Mesendoderm (in vitro differentiated cells): ENCODE measurements at regions not wholly inside any gene's neighbourhood (a gene's known extent, or its start where the extent isn't known, plus 50 kb on each side); places are given as distances from the start of the nearest gene placed in this dataset.

Experiments used
- DNase-seq: peaks from one replicate; pipeline ENCODE4 v3.0.0; 2013
- H2AK5ac ChIP-seq: 2 replicates; pipeline ENCODE4 v1.6.1; 2013; ENCODE audit warnings: low read length, inconsistent platforms
- H2BK120ac ChIP-seq: 2 replicates; pipeline ENCODE4 v1.6.1; 2013; ENCODE audit warnings: low read depth, mild to moderate bottlenecking, low read length, moderate library complexity, mixed read lengths
- H2BK15ac ChIP-seq: replicated peaks from 2 replicates; pipeline ENCODE4 v1.6.1; 2013; ENCODE audit warnings: low read depth, mild to moderate bottlenecking, moderate library complexity
- H2BK5ac ChIP-seq: 2 replicates; pipeline ENCODE4 v1.6.1; 2013; ENCODE audit warnings: low read length, inconsistent platforms
- H3K18ac ChIP-seq: 2 replicates; pipeline ENCODE4 v1.6.1; 2013; ENCODE audit warnings: mild to moderate bottlenecking, low read length, mixed read lengths
- H3K23ac ChIP-seq: one replicate; pipeline ENCODE4 v1.6.1; 2013; ENCODE audit warnings: low read length
- H3K27ac ChIP-seq: 2 replicates; pipeline ENCODE4 v1.5.1; 2013; ENCODE audit warnings: low read depth, mild to moderate bottlenecking, inconsistent platforms, low read length, moderate library complexity
- H3K27me3 ChIP-seq: 2 replicates; pipeline ENCODE4 v1.6.1; 2013; ENCODE audit warnings: low read length, control low read depth, mild to moderate bottlenecking, inconsistent platforms; ENCODE audit not compliant: insufficient read depth, poor library complexity
- H3K36me3 ChIP-seq: 2 replicates; pipeline ENCODE4 v1.6.1; 2013; ENCODE audit warnings: low read length, inconsistent platforms; ENCODE audit not compliant: control insufficient read depth, insufficient read depth
- H3K4ac ChIP-seq: one replicate; pipeline ENCODE4 v1.6.1; 2013; ENCODE audit warnings: low read depth, mild to moderate bottlenecking, low read length, moderate library complexity
- H3K4me1 ChIP-seq: 2 replicates; pipeline ENCODE4 v1.6.1; 2013; ENCODE audit warnings: low read depth, low read length, inconsistent platforms; ENCODE audit not compliant: control insufficient read depth
- H3K4me2 ChIP-seq: 2 replicates; pipeline ENCODE4 v1.6.1; 2013; ENCODE audit warnings: low read length
- H3K4me3 ChIP-seq: 2 replicates; pipeline ENCODE4 v1.5.1; 2013; ENCODE audit warnings: mild to moderate bottlenecking, low read length
- H3K56ac ChIP-seq: one replicate; pipeline ENCODE4 v1.6.1; 2013; ENCODE audit warnings: low read length
- H3K79me1 ChIP-seq: 2 replicates; pipeline ENCODE4 v1.6.1; 2013; ENCODE audit warnings: low read length, inconsistent platforms
- H3K79me2 ChIP-seq: 2 replicates; pipeline ENCODE4 v1.6.1; 2013; ENCODE audit warnings: mild to moderate bottlenecking, low read length; ENCODE audit not compliant: control insufficient read depth, insufficient read depth
- H3K9ac ChIP-seq: 2 replicates; pipeline ENCODE4 v1.6.1; 2013; ENCODE audit warnings: low read length, inconsistent platforms
- H4K5ac ChIP-seq: one replicate; pipeline ENCODE4 v1.6.1; 2013; ENCODE audit warnings: low read length
- H4K8ac ChIP-seq: one replicate; pipeline ENCODE4 v1.6.1; 2013; ENCODE audit warnings: low read depth, mild to moderate bottlenecking, control low read depth, low read length, moderate library complexity
- WGBS: extraction: QIAGEN DNeasy Blood & Tissue Kit; methylation state at CpG from one replicate; pipeline ENCODE4 v1.1.7; 2013; ENCODE audit warnings: low lambda C conversion rate, missing lambda C conversion rate; ENCODE audit not compliant: insufficient coverage; ENCODE audit errors: extremely low coverage; 5-methylcytosine and 5-hydroxymethylcytosine counted together

GRCh38 chr21:35325953-35326352, 276.9 kb upstream of the RUNX1 start:
- WGBS, result no CpG with 5 or more reads among the region's 2 CpGs
- Histone ChIP-seq H3K18ac (no peak overlapping the region), H2BK15ac (no peak overlapping the region), H3K23ac (no peak overlapping the region), H3K27ac (no peak overlapping the region), H3K4me2 (no peak overlapping the region), H3K56ac (no peak overlapping the region), H3K4me1 (no peaks in the 10 kb centered on the region), H3K27me3 (no peaks in the 10 kb centered on the region), H2BK120ac (no peak overlapping the region), H3K36me3 (no peaks in the 10 kb centered on the region), H4K8ac (no peak overlapping the region), H4K5ac (no peak overlapping the region), H2BK5ac (no peak overlapping the region), H3K4ac (no peak overlapping the region), H3K79me1 (no peaks in the 10 kb centered on the region), H3K4me3 (no peak overlapping the region), H3K9ac (no peak overlapping the region), H2AK5ac (no peak overlapping the region), H3K79me2 (no peaks in the 10 kb centered on the region)
- DNase-seq, result no peak

GRCh38 chr21:35324372-35325220, 275.5 kb upstream of the RUNX1 start:
- Histone ChIP-seq H3K27me3 (no peaks in the 10 kb centered on the region), H3K9ac (no peak overlapping the region), H3K4me2 (no peak overlapping the region), H3K4me1 (no peaks in the 10 kb centered on the region), H3K27ac (no peak overlapping the region), H2BK5ac (no peak overlapping the region), H4K8ac (no peak overlapping the region), H3K79me2 (no peaks in the 10 kb centered on the region), H2BK15ac (no peak overlapping the region), H3K56ac (no peak overlapping the region), H3K79me1 (no peaks in the 10 kb centered on the region), H3K23ac (no peak overlapping the region), H3K36me3 (no peaks in the 10 kb centered on the region), H2BK120ac (no peak overlapping the region), H3K4me3 (no peak overlapping the region), H2AK5ac (no peak overlapping the region), H3K18ac (no peak overlapping the region), H3K4ac (no peak overlapping the region), H4K5ac (no peak overlapping the region)
- WGBS, result no CpG with 5 or more reads among the region's 14 CpGs
- peak; percentile 39 for DNase-seq

GRCh38 chr21:35323947-35324346, 274.8 kb upstream of the RUNX1 start:
- no peaks in the 10 kb centered on the region for H3K27me3 ChIP-seq
- no peak overlapping the region for H3K23ac ChIP-seq
- DNase-seq, result no peak
- no peak overlapping the region for H3K56ac ChIP-seq
- no peak overlapping the region for H3K4me2 ChIP-seq
- H4K5ac ChIP-seq, result no peak overlapping the region
- H2BK5ac ChIP-seq, result no peak overlapping the region
- no peaks in the 10 kb centered on the region for H3K79me1 ChIP-seq
- H3K4ac ChIP-seq, result no peak overlapping the region
- no CpG with 5 or more reads among the region's 9 CpGs for WGBS
- no peak overlapping the region for H3K27ac ChIP-seq
- no peaks in the 10 kb centered on the region for H3K4me1 ChIP-seq
- no peak overlapping the region for H3K4me3 ChIP-seq
- H2AK5ac ChIP-seq, result no peak overlapping the region
- no peak overlapping the region for H3K18ac ChIP-seq
- H2BK120ac ChIP-seq, result no peak overlapping the region
- H2BK15ac ChIP-seq, result no peak overlapping the region
- H3K9ac ChIP-seq, result no peak overlapping the region
- H4K8ac ChIP-seq, result no peak overlapping the region
- no peaks in the 10 kb centered on the region for H3K36me3 ChIP-seq
- no peaks in the 10 kb centered on the region for H3K79me2 ChIP-seq

GRCh38 chr21:35321322-35322200, 272.5 kb upstream of the RUNX1 start:
- Histone ChIP-seq H3K23ac (no peak overlapping the region), H3K36me3 (no peaks in the 10 kb centered on the region), H3K4me2 (no peak overlapping the region), H3K4me3 (no peak overlapping the region), H2BK120ac (no peak overlapping the region), H3K79me2 (no peaks in the 10 kb centered on the region), H4K5ac (no peak overlapping the region), H3K27ac (no peak overlapping the region), H2BK15ac (no peak overlapping the region), H3K79me1 (no peaks in the 10 kb centered on the region), H2AK5ac (no peak overlapping the region), H3K27me3 (no peaks in the 10 kb centered on the region), H3K4ac (no peak overlapping the region), H3K9ac (no peak overlapping the region), H2BK5ac (no peak overlapping the region), H3K56ac (no peak overlapping the region), H3K18ac (no peak overlapping the region), H3K4me1 (peaks cover 5% of the 10 kb centered on the region), H4K8ac (no peak overlapping the region)
- WGBS, result no CpG with 5 or more reads among the region's 8 CpGs
- DNase-seq, result no peak

GRCh38 chr21:35319684-35320283, 270.7 kb upstream of the RUNX1 start:
- no peak overlapping the region for H3K27ac ChIP-seq
- H4K8ac ChIP-seq, result no peak overlapping the region
- H3K4ac ChIP-seq, result no peak overlapping the region
- no peak overlapping the region for H2BK120ac ChIP-seq
- H3K4me2 ChIP-seq, result no peak overlapping the region
- H2BK15ac ChIP-seq, result no peak overlapping the region
- H3K79me1 ChIP-seq, result no peaks in the 10 kb centered on the region
- H3K56ac ChIP-seq, result no peak overlapping the region
- no CpG with 5 or more reads among the region's 11 CpGs for WGBS
- H3K4me1 ChIP-seq, result peaks cover 7% of the 10 kb centered on the region
- H2AK5ac ChIP-seq, result no peak overlapping the region
- H2BK5ac ChIP-seq, result no peak overlapping the region
- H3K4me3 ChIP-seq, result no peak overlapping the region
- H4K5ac ChIP-seq, result no peak overlapping the region
- DNase-seq, result no peak
- H3K18ac ChIP-seq, result no peak overlapping the region
- H3K36me3 ChIP-seq, result no peaks in the 10 kb centered on the region
- H3K23ac ChIP-seq, result no peak overlapping the region
- H3K9ac ChIP-seq, result no peak overlapping the region
- H3K79me2 ChIP-seq, result no peaks in the 10 kb centered on the region
- no peaks in the 10 kb centered on the region for H3K27me3 ChIP-seq
